ENCODE measurements at regions not wholly inside any gene's neighbourhood (a gene's known extent, or its start where the extent isn't known, plus 50 kb on each side); places are given as distances from the start of the nearest gene placed in this dataset.

GRCh38 chr2:187167491-187167890 lies 280.6 kb downstream of the CALCRL start:
- Histone ChIP-seq H3K4me3 (ENCODE audit: severe bottlenecking) (no peak overlapping the region), H3K36me3 (ENCODE audit: low read depth) (no peaks in the 10 kb centered on the region), H3K4me1 (ENCODE audit: insufficient read depth, poor library complexity, severe bottlenecking) (peaks cover 4% of the 10 kb centered on the region), H3K27me3 (ENCODE audit: insufficient read depth, poor library complexity, severe bottlenecking) (no peaks in the 10 kb centered on the region), H3K27ac (ENCODE audit: poor library complexity, severe bottlenecking) (no peak overlapping the region), H3K9me3 (ENCODE audit: severe bottlenecking) (no peaks in the 10 kb centered on the region)
- DNase-seq (ENCODE audit: low spot score) (no peak), ATAC-seq (ENCODE audit: low read depth) (no peak)
- TF ChIP-seq, protein P1, sequence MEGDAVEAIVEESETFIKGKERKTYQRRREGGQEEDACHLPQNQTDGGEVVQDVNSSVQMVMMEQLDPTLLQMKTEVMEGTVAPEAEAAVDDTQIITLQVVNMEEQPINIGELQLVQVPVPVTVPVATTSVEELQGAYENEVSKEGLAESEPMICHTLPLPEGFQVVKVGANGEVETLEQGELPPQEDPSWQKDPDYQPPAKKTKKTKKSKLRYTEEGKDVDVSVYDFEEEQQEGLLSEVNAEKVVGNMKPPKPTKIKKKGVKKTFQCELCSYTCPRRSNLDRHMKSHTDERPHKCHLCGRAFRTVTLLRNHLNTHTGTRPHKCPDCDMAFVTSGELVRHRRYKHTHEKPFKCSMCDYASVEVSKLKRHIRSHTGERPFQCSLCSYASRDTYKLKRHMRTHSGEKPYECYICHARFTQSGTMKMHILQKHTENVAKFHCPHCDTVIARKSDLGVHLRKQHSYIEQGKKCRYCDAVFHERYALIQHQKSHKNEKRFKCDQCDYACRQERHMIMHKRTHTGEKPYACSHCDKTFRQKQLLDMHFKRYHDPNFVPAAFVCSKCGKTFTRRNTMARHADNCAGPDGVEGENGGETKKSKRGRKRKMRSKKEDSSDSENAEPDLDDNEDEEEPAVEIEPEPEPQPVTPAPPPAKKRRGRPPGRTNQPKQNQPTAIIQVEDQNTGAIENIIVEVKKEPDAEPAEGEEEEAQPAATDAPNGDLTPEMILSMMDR (IDR thresholded peaks at IDR 0.05; ENCODE audit: poor library complexity, severe bottlenecking): no peak

GRCh38 chr2:187165936-187166610 lies 282.0 kb downstream of the CALCRL start:
- Histone ChIP-seq H3K36me3 (ENCODE audit: low read depth) (no peaks in the 10 kb centered on the region), H3K27ac (ENCODE audit: poor library complexity, severe bottlenecking) (no peak overlapping the region), H3K9me3 (ENCODE audit: severe bottlenecking) (no peaks in the 10 kb centered on the region), H3K4me3 (ENCODE audit: severe bottlenecking) (no peak overlapping the region), H3K4me1 (ENCODE audit: insufficient read depth, poor library complexity, severe bottlenecking) (peaks cover 4% of the 10 kb centered on the region), H3K27me3 (ENCODE audit: insufficient read depth, poor library complexity, severe bottlenecking) (no peaks in the 10 kb centered on the region)
- ATAC-seq (ENCODE audit: low read depth) (no peak; the same call in 2 of the 3 replicates), DNase-seq (ENCODE audit: low spot score) (no peak)
- TF ChIP-seq, protein P1 (IDR thresholded peaks at IDR 0.05; ENCODE audit: poor library complexity, severe bottlenecking): no peak

DNA sequence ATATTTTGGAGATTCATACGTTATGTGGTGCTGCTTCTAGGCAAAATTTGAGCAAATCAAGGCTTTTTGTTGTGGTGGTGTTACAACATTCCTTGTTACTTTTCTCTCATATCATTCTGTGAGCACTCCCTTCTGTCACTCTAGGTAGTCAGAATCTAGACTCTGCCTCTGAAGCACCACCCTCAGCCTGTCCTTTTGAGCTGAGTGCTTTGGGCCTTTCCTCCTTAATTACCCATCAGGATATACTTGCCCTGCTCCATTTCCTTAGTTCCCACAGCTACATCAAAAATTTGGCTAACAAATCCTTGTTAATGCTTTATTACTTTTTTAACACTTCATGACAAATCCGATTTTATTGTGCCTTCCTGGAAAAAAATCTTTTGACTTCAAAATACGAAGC lies 289.6 kb downstream of the CALCRL start:
- Histone ChIP-seq H3K36me3 (ENCODE audit: low read depth) (no peaks in the 10 kb centered on the region), H3K27ac (ENCODE audit: poor library complexity, severe bottlenecking) (no peak overlapping the region), H3K27me3 (ENCODE audit: insufficient read depth, poor library complexity, severe bottlenecking) (no peaks in the 10 kb centered on the region), H3K4me1 (ENCODE audit: insufficient read depth, poor library complexity, severe bottlenecking) (no peaks in the 10 kb centered on the region), H3K4me3 (ENCODE audit: severe bottlenecking) (no peak overlapping the region), H3K9me3 (ENCODE audit: severe bottlenecking) (peaks cover 6% of the 10 kb centered on the region)
- ATAC-seq (ENCODE audit: low read depth): no peak
- TF ChIP-seq, protein P1 (IDR thresholded peaks at IDR 0.05; ENCODE audit: poor library complexity, severe bottlenecking): no peak
- no peak for DNase-seq (ENCODE audit: low spot score)

DNA sequence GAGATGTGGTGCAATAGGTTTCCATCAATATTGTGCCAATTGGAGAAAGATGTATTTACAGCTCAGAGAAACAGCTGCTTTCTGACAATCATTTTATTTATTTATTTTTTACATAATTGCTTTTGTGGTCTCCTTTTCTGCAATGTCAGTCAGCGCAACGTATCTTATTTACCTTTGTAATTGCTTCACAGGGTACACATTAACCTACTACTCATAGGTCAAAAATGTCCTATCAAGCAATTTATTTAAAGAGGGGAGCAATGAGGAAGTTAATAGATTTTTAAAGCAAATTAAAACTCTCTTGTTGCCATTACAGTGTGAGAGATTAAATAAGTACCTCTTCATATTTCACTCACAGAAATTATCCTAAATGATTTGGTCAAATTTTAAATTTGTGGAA lies 291.0 kb downstream of the CALCRL start:
- no peak for DNase-seq (ENCODE audit: low spot score)

DNA sequence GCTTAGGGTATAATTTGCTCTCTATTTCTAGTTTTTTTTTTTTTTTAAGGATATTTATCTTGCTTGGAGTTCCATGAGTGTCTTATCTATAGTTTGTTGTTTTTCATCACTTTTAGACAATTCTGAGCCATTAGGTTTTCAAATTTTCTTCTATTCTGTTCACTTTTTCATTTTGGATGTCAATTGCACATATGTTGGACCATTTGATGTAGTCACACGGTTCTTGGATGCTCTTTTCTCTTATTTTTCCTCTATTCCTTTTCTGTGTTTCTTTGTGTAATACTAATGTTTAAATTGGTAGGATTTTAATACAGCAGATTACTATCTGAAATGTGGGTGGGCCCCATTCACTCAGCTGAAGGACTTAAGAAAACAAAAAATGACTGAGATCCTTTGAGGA lies 292.6 kb downstream of the CALCRL start:
- ATAC-seq (ENCODE audit: low read depth): no peak
- peaks cover 6% of the 10 kb centered on the region for H3K9me3 ChIP-seq (ENCODE audit: severe bottlenecking)
- TF ChIP-seq, protein P1 (IDR thresholded peaks at IDR 0.05; ENCODE audit: poor library complexity, severe bottlenecking): no peak
- H3K4me1 ChIP-seq (ENCODE audit: insufficient read depth, poor library complexity, severe bottlenecking): no peaks in the 10 kb centered on the region
- H3K36me3 ChIP-seq (ENCODE audit: low read depth): no peaks in the 10 kb centered on the region
- no peak overlapping the region for H3K4me3 ChIP-seq (ENCODE audit: severe bottlenecking)
- H3K27ac ChIP-seq (ENCODE audit: poor library complexity, severe bottlenecking): no peak overlapping the region
- no peak for DNase-seq (ENCODE audit: low spot score)
- H3K27me3 ChIP-seq (ENCODE audit: insufficient read depth, poor library complexity, severe bottlenecking): no peaks in the 10 kb centered on the region

More for the DNA sequence above, 291.0 kb downstream of the CALCRL start:
- no peak for ATAC-seq (ENCODE audit: low read depth)
- H3K9me3 ChIP-seq (ENCODE audit: severe bottlenecking): peaks cover 6% of the 10 kb centered on the region
- H3K4me3 ChIP-seq (ENCODE audit: severe bottlenecking): no peak overlapping the region
- no peaks in the 10 kb centered on the region for H3K36me3 ChIP-seq (ENCODE audit: low read depth)
- H3K27me3 ChIP-seq (ENCODE audit: insufficient read depth, poor library complexity, severe bottlenecking): no peaks in the 10 kb centered on the region
- H3K27ac ChIP-seq (ENCODE audit: poor library complexity, severe bottlenecking): no peak overlapping the region
- no peaks in the 10 kb centered on the region for H3K4me1 ChIP-seq (ENCODE audit: insufficient read depth, poor library complexity, severe bottlenecking)
- TF ChIP-seq, protein P1 (IDR thresholded peaks at IDR 0.05; ENCODE audit: poor library complexity, severe bottlenecking): no peak
